ENCODE measurements at regions not wholly inside any gene's neighbourhood (a gene's known extent, or its start where the extent isn't known, plus 50 kb on each side); places are given as distances from the start of the nearest gene placed in this dataset.

DNA sequence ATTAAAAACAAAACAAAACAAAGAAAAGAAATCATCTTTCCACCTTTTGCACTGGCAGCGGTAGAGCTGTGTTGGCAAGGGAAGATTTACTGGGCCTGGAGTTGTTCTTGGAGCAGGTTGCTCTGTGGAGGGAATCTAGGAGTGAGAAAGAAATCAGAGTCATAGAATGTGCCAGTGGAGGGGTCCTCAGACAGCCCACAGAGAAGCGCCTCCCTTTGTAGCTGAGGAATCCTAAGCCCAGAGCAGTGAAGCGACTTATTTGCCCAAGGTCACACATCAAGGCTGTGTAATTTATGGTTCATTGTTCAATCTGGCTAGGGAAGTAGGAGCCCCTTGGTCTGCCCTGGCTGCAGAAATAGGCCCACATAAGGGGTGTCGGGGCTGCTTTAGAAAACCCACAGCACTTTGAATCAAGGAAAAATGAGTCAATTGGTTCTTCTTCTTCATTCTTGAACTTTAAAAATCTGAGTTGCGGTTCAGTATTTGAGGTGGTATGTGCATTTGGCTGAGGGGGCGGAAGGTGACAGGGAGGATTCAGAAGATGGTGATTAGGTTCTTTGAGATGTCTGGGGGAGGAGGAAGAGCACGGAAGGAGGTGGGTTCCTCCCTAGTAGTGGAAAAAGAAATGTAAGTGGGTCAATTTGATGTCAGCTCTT lies 253.7 kb downstream of the PTEN start:
- Histone ChIP-seq H3K27me3 (ENCODE audit: control insufficient read depth, insufficient read depth, low read length) (no peaks in the 10 kb centered on the region), H3K9ac (ENCODE audit: low read length in 3 of 3) (no peak overlapping the region), H3K4me3 (ENCODE audit: low read length in 3 of 3) (no peak overlapping the region), H3K36me3 (ENCODE audit: control insufficient read depth in 2 of 3, insufficient read depth in 3 of 3, low read length in 3 of 3) (no peaks in the 10 kb centered on the region), H3K9me3 (ENCODE audit: control insufficient read depth in 2 of 3, insufficient read depth in 1 of 3, low read length in 3 of 3) (no peaks in the 10 kb centered on the region), H3K27ac (ENCODE audit: low read depth in 2 of 2, low read length in 2 of 2) (no peak overlapping the region), H3K4me1 (ENCODE audit: control insufficient read depth in 2 of 3, insufficient read depth in 2 of 3, low read depth in 1 of 3, low read length in 3 of 3) (no peaks in the 10 kb centered on the region)
- intact Hi-C loops (cut with DNase I): no loop called here
- DNase-seq: peak in 4 of 5 donors; percentile 62 to 82 (median 70)
- TF ChIP-seq, protein P1, sequence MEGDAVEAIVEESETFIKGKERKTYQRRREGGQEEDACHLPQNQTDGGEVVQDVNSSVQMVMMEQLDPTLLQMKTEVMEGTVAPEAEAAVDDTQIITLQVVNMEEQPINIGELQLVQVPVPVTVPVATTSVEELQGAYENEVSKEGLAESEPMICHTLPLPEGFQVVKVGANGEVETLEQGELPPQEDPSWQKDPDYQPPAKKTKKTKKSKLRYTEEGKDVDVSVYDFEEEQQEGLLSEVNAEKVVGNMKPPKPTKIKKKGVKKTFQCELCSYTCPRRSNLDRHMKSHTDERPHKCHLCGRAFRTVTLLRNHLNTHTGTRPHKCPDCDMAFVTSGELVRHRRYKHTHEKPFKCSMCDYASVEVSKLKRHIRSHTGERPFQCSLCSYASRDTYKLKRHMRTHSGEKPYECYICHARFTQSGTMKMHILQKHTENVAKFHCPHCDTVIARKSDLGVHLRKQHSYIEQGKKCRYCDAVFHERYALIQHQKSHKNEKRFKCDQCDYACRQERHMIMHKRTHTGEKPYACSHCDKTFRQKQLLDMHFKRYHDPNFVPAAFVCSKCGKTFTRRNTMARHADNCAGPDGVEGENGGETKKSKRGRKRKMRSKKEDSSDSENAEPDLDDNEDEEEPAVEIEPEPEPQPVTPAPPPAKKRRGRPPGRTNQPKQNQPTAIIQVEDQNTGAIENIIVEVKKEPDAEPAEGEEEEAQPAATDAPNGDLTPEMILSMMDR (IDR thresholded peaks at IDR 0.05; ENCODE audit: borderline replicate concordance, extremely low read depth, insufficient read depth): no peak
- no peak for FAIRE-seq

DNA sequence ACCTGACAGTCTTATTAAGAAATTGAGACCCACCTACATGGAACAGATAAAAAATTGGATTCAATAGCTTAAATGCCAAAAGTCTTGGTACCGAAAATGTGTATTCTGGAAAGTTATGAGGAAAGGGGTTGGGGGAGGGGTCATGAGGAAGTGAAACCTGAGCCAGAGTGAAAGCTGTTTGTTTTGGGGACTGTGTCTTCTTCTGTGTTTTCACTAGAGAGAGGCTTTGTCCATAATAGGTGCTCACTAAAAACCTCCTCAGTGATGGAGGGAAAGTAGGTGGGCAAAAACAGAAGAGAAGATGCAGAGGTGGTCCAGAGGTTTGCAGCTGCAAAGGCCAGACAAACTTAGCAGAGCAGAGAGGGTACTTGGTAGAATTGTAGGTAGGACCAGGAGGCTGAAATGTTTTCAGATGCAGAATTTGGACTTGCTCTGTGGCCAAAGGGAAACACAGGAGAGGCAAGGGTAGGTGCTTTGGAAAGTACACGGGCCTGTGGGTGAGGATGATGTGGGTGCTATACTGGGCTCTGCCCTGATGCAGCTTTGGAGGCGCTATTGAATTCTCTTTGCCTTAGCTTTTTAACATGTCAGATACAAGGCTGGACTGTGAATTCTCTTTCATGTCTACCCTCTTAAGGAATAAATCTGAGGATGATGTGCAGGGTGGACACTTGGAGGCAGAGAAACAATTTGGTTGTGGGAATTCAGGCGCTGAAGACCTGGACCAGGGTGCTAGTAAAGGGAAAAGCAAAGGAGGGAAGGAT lies 254.6 kb downstream of the PTEN start:
- TF ChIP-seq, protein P1 (IDR thresholded peaks at IDR 0.05; ENCODE audit: borderline replicate concordance, extremely low read depth, insufficient read depth): no peak
- H3K36me3 ChIP-seq (ENCODE audit: control insufficient read depth in 2 of 3, insufficient read depth in 3 of 3, low read length in 3 of 3): no peaks in the 10 kb centered on the region
- DNase-seq (no peak), FAIRE-seq (no peak)
- intact Hi-C loops (cut with DNase I): no loop called here
- no peak overlapping the region for H3K4me3 ChIP-seq (ENCODE audit: low read length in 3 of 3)
- H3K4me1 ChIP-seq (ENCODE audit: control insufficient read depth in 2 of 3, insufficient read depth in 2 of 3, low read depth in 1 of 3, low read length in 3 of 3): no peaks in the 10 kb centered on the region
- no peaks in the 10 kb centered on the region for H3K9me3 ChIP-seq (ENCODE audit: control insufficient read depth in 2 of 3, insufficient read depth in 1 of 3, low read length in 3 of 3)
- H3K27me3 ChIP-seq (ENCODE audit: control insufficient read depth, insufficient read depth, low read length): no peaks in the 10 kb centered on the region
- no peak overlapping the region for H3K27ac ChIP-seq (ENCODE audit: low read depth in 2 of 2, low read length in 2 of 2)
- H3K9ac ChIP-seq (ENCODE audit: low read length in 3 of 3): no peak overlapping the region

DNA sequence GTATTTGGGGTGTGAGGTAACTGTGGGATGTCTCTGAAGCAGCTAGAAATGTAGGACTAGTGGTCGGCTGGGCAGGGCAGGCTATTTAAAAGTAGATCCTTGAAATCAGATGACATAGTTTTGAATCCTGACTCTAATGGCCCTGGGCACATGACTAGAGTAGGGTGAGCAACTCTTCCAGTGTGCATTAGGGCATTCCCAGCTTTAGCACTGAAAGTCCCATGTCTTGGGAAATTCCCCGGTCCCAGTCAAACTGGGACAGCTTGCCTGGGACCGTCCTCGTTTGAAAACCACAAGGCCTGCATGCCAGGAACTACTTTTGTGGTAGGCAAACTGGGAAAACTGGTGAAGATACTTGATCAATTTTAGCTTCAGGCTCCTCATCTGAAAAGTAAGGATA lies 255.3 kb downstream of the PTEN start:
- intact Hi-C loops (cut with DNase I): no loop called here
- no peaks in the 10 kb centered on the region for H3K27me3 ChIP-seq (ENCODE audit: control insufficient read depth, insufficient read depth, low read length)
- no peaks in the 10 kb centered on the region for H3K36me3 ChIP-seq (ENCODE audit: control insufficient read depth in 2 of 3, insufficient read depth in 3 of 3, low read length in 3 of 3)
- TF ChIP-seq, protein P1 (IDR thresholded peaks at IDR 0.05; ENCODE audit: borderline replicate concordance, extremely low read depth, insufficient read depth): no peak
- H3K9me3 ChIP-seq (ENCODE audit: control insufficient read depth in 2 of 3, insufficient read depth in 1 of 3, low read length in 3 of 3): no peaks in the 10 kb centered on the region
- DNase-seq: no peak
- no peak for FAIRE-seq
- H3K9ac ChIP-seq (ENCODE audit: low read length in 3 of 3): no peak overlapping the region
- no peaks in the 10 kb centered on the region for H3K4me1 ChIP-seq (ENCODE audit: control insufficient read depth in 2 of 3, insufficient read depth in 2 of 3, low read depth in 1 of 3, low read length in 3 of 3)
- H3K4me3 ChIP-seq (ENCODE audit: low read length in 3 of 3): no peak overlapping the region
- H3K27ac ChIP-seq (ENCODE audit: low read depth in 2 of 2, low read length in 2 of 2): no peak overlapping the region

Measured in kidney (tissue), 13 donors.